ENCODE measurements at regions not wholly inside any gene's neighbourhood (a gene's known extent, or its start where the extent isn't known, plus 50 kb on each side); places are given as distances from the start of the nearest gene placed in this dataset.

DNA sequence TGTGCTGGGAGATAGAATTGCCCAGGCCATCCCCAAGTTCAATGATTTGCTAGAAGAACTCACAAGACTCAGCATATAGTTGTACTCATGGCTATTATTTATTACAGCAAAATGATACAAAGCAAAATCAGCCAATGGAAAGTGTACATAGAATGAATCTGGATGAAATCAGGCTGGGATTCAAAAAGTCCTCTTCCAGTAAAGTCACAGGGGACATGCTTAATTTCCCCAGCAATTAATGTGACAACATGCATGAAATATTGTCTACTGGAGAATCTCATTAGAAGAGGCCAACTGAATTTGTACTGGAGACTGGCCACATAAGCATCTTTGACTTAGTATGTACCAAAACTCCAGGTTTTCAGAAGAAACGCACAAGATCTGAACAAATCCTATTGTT is 1043.1 kb downstream of the NAALADL2 start:
- TF ChIP-seq CTCF (IDR thresholded peaks at IDR 0.05) (no peak), POLR2A (IDR thresholded peaks at IDR 0.05) (no peak)

Data from lower leg skin (tissue), 3 donors.